ENCODE measurements at regions not wholly inside any gene's neighbourhood (a gene's known extent, or its start where the extent isn't known, plus 50 kb on each side); places are given as distances from the start of the nearest gene placed in this dataset.

DNA sequence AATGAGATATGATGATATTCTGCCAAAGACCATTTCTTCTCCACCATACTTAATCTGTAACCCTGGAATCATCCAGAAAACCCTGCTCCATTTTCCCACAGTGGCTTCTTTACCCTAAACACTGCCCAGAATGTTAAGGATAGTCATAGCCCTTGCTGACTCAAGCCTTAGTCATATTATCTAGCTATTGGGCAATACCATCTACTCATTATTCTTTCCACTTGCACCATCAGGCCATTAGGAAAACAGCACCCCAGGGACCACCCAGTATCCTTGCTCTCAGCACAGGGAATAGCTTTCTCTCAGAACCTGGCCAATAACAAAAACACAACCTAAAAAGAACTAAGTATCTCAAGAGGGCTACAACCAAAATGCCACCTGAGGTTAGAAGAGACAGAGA, 445.7 kb upstream of the SLC14A2 start:
- no peak for DNase-seq

DNA sequence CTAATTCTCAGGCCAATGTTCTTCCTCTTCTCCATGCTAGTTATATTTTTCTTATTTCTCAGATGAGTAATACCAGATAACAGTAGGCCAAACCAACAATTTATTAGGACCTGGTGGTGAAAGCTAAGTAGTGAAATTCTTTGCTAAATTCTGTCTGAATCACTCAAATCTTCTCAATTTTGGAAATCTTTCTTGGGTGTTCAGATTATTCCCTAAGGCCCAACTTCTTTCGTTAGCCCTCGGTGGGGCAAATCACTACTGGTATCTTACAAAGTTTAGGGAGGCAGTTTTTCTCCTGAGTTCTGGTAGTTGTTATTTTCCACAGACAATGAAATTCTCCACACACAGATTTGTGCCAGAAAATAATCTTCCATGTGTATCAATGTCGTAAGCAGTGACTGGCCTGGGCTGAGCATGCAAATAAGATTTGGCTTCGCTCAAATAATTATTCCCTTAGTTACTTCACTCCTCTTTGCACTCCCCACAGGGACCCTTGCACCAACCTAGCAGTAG, 443.5 kb upstream of the SLC14A2 start:
- no peak for DNase-seq

DNA sequence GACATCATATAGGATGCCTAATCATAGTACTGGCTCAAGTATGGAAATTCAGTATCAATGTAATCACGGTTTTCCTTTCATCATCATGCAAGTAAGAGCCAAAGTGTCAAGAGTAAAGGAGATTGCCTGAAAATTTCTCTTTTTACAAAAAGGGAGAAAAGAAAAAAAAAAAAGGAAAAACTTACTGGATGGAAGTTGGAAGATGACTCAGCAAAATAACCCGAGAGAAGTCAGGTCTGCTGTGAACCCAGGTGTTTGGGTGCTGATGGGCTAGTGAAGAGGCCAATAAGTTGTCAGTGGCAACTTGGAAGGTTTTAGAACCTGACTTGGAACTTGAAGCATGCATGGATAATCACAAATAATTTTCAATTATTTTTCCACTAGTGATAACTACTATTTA, 441.9 kb upstream of the SLC14A2 start:
- DNase-seq = no peak

- no peak for DNase-seq
Measured at GRCh38 chr18:45173799-45174519, 441.3 kb upstream of the SLC14A2 start.

DNA sequence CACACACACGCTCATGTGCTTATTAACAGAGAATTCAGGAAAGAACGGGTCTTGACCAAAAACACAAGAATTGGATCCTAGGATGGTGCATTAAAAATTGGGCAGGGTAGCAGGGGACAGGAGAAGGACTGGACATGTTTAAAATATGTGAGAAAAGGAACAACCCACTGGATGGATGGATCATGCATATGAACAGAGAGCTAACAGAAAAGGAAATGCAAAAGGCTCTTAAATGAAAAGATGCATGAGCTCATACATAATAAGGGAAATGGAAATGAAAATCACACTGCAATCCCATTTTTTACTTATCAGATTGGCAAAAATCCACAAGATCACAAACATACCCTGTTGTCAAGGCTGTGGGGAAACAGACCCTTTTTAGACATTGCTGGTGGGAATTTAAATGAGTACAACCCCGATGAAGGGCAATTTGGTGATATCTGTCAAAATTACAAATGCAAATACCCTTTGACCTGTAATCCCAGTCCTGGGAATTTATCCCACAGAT, 440.6 kb upstream of the SLC14A2 start:
- no peak for DNase-seq

- DNase-seq = no peak
Measured at GRCh38 chr18:45175511-45175910, 439.8 kb upstream of the SLC14A2 start.

DNA sequence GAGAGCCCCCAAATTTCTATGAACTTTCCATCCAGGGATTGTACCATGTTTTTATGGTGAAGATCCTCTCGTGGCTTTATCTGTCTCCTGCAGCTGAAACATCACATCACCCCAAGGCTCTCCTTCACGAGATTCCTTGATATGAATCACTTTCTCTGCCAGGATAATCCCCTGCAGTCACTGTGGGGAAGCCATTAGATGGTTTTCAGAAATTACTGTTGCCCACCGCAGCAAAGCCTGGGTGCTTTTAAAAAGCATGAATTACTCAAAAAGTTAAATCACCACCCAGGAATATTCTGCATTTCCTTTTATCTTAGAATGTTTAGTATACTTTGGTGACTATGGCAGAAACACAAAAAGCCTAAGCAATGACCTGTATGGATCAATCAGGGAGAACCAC, 428.4 kb upstream of the SLC14A2 start:
- DNase-seq = no peak

- no peak for DNase-seq
Measured at GRCh38 chr18:45191795-45192194, 423.5 kb upstream of the SLC14A2 start.

- no peak for DNase-seq
Measured at GRCh38 chr18:45197526-45197970, 417.7 kb upstream of the SLC14A2 start.

GRCh38 chr18:45198526-45198925, 416.8 kb upstream of the SLC14A2 start:
- no peak for DNase-seq

- no peak for DNase-seq
Measured at GRCh38 chr18:45201029-45201428, 414.2 kb upstream of the SLC14A2 start.

DNA sequence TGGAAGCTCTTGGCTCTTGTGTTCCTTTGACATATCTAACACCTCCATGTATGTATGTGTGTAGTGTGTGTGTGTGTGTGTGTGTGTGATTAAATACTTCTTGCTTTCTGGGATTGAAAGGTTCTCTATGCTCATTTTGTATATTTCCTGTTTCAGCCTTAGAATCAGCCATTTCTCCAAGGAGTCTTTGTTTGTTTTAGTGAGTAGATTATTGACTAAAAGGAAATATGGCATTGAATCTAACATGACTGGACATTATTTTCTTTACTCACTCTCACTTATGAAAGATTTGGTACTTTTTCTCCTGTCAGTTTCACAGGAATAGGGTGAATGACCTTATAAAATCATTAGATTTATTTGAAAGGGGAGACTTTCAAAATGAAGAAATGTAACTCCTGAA, 413.8 kb upstream of the SLC14A2 start:
- no peak for DNase-seq

- no peak for DNase-seq
Measured at GRCh38 chr18:45202061-45202460, 413.2 kb upstream of the SLC14A2 start.

DNA sequence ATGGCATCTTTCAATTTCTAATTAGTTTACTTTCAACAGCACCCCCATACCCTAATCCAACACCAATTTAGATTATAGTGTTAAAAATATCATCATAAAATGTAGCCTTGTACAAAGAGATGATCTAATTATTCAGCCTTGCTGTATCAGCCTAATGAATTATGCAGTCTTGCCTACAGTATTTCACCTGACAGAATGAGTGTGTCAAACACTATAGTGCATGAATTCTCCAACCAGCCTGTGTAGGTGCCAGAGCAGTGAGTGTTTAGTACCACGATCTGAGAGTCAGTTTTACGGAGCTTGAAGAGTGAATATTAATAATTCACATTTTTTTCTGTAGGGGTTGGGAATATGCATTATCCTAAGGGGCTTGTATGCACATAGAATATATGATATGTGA, 411.6 kb upstream of the SLC14A2 start:
- no peak for DNase-seq

DNA sequence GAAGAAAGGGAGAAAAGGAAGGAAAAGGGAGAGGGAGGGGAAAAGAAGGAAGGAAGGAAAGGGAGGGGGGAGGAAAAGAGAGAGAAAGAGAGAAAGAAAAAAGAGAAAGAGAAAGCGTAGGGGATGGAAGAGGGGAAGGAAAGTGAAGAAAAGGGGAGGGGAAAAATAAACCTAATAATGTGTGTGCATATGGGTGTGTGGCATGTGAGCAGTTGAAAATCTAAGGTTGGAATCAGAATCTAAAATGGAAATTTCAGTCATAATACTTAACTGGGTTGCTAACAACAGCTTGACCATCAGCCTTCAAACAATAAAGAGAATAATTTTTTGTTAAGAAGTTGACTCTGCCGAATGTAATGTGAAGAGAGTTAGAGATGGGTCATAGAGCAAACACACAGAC, 407.9 kb upstream of the SLC14A2 start:
- no peak for DNase-seq

- no peak for DNase-seq
Measured at GRCh38 chr18:45208164-45208563, 407.1 kb upstream of the SLC14A2 start.

DNA sequence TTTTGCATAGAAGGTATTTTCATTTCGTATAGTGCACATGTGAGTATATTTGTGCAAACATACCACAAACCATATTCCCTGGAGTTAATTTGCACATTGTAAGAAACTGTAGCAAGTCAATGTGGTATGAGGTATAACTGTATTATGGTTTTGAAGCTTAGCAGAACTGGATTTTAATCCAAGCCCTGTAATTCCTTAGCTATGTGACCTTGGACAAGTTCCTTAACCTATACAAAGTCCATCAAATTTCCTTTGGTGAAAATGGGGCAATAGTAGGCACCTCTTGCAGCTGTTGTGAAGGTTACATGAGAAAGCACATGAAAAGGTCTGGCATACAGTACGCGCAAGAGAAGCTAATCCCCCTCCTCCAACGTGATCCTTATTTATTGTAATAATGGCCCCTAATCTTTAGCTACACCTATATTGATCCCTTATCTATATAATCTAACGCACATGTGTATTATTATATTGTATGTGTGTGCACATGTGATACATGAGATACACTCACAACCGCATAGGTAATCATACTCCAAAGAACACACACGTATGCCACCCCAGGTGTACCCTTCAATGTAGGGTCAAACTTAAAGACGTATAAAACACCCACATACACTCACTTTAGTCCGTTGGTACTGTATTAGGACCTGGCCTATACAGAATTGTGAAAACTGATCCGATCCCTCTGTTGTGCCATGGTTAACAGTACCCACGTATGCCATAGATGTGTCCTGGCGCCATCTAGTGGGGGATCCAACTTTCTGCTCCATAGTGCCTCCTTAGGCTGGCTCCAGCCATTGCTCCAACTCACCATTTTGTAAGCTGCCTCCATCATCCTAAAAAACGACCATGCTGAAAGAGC, 402.9 kb upstream of the SLC14A2 start:
- peak in 1 of 2 experiments; percentile 23 for DNase-seq

DNA sequence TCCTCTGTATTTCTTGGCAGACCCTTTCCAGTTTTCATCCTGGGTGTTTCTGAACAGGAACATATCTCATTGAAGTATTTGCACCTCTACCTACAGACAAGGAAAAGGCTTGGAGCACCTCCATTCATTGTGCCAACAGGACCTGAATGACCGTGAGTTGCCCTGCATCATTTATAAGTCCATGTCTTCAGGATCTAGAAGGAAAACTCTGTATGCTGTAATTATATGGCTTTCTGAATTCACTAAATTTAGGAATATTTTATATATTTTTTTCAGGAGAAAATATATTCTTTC, 402.3 kb upstream of the SLC14A2 start:
- no peak for DNase-seq

DNA sequence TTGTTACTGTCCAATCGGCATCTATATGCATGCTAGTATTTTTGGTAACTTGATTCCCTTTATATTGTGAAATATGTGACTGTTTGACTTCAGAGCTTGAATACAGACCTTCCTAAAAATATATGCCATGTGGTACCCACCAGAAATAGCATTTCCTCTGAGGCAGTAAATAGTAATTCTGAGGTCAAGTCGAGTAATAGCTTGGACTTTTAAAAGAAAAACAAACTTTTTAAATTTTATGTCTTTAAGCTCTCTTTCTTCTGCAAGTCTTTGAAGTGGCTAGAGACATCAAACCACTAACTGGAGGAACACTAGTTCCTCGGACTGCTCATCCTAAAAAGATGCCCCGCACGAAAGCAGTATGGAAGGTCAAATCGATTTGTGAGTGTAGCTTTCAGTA, 396.8 kb upstream of the SLC14A2 start:
- DNase-seq = no peak

GRCh38 chr18:45221363-45221762, 393.9 kb upstream of the SLC14A2 start:
- no peak for DNase-seq

- DNase-seq = no peak
Measured at GRCh38 chr18:45222180-45222579, 393.1 kb upstream of the SLC14A2 start.

- no peak for DNase-seq
Measured at GRCh38 chr18:45227001-45227742, 388.1 kb upstream of the SLC14A2 start.

GRCh38 chr18:45228796-45229388, 386.4 kb upstream of the SLC14A2 start:
- DNase-seq = no peak
